ENCODE measurements at regions not wholly inside any gene's neighbourhood (a gene's known extent, or its start where the extent isn't known, plus 50 kb on each side); places are given as distances from the start of the nearest gene placed in this dataset.

GRCh38 chr5:58314356-58315210 lies 145.3 kb downstream of the PLK2 start:
- TF ChIP-seq CTCF (IDR thresholded peaks at IDR 0.05; ENCODE audit: low read depth, low read length, poor library complexity, severe bottlenecking) (no peak), EZH2phosphoT487 (IDR thresholded peaks at IDR 0.05; ENCODE audit: borderline replicate concordance, low read length) (no peak)

Measured in DOHH2 (cell line).